ENCODE measurements at regions not wholly inside any gene's neighbourhood (a gene's known extent, or its start where the extent isn't known, plus 50 kb on each side); places are given as distances from the start of the nearest gene placed in this dataset.

- TF ChIP-seq CTCF (IDR thresholded peaks at IDR 0.05; ENCODE audit: insufficient read depth, low read length, poor library complexity, severe bottlenecking) = no peak
- no peak for DNase-seq (ENCODE audit: extremely low read depth, insufficient read length)
- no peak overlapping the region for H3K4me3 ChIP-seq (replicated peaks; ENCODE audit: low read depth, low read length)
- H3K27me3 ChIP-seq (replicated peaks; ENCODE audit: control insufficient read depth, insufficient read depth, low read length) = no peaks in the 10 kb centered on the region
- H3K36me3 ChIP-seq (ENCODE audit: control insufficient read depth, insufficient read depth, low read length) = no peaks in the 10 kb centered on the region
Measured at GRCh38 chr13:107743100-107743499, 472.2 kb downstream of the LIG4 start.

- no peak for TF ChIP-seq CTCF (IDR thresholded peaks at IDR 0.05; ENCODE audit: insufficient read depth, low read length, poor library complexity, severe bottlenecking)
- H3K27me3 ChIP-seq (replicated peaks; ENCODE audit: control insufficient read depth, insufficient read depth, low read length) = no peaks in the 10 kb centered on the region
- DNase-seq (ENCODE audit: extremely low read depth, insufficient read length) = no peak
- no peaks in the 10 kb centered on the region for H3K36me3 ChIP-seq (ENCODE audit: control insufficient read depth, insufficient read depth, low read length)
- no peak overlapping the region for H3K4me3 ChIP-seq (replicated peaks; ENCODE audit: low read depth, low read length)
Measured at GRCh38 chr13:107742544-107742943, 472.8 kb downstream of the LIG4 start.

GRCh38 chr13:107738004-107738403 lies 477.3 kb downstream of the LIG4 start:
- no peak for DNase-seq (ENCODE audit: extremely low read depth, insufficient read length)
- TF ChIP-seq CTCF (IDR thresholded peaks at IDR 0.05; ENCODE audit: insufficient read depth, low read length, poor library complexity, severe bottlenecking) = no peak

GRCh38 chr13:107736731-107737130 lies 478.6 kb downstream of the LIG4 start:
- no peak overlapping the region for H3K4me3 ChIP-seq (replicated peaks; ENCODE audit: low read depth, low read length)
- no peak for TF ChIP-seq CTCF (IDR thresholded peaks at IDR 0.05; ENCODE audit: insufficient read depth, low read length, poor library complexity, severe bottlenecking)
- H3K36me3 ChIP-seq (ENCODE audit: control insufficient read depth, insufficient read depth, low read length) = no peaks in the 10 kb centered on the region
- DNase-seq (ENCODE audit: extremely low read depth, insufficient read length) = no peak
- H3K27me3 ChIP-seq (replicated peaks; ENCODE audit: control insufficient read depth, insufficient read depth, low read length) = no peaks in the 10 kb centered on the region

More at GRCh38 chr13:107738004-107738403, 477.3 kb downstream of the LIG4 start:
- no peak overlapping the region for H3K4me3 ChIP-seq (replicated peaks; ENCODE audit: low read depth, low read length)
- no peaks in the 10 kb centered on the region for H3K27me3 ChIP-seq (replicated peaks; ENCODE audit: control insufficient read depth, insufficient read depth, low read length)
- no peaks in the 10 kb centered on the region for H3K36me3 ChIP-seq (ENCODE audit: control insufficient read depth, insufficient read depth, low read length)

- no peak for DNase-seq (ENCODE audit: extremely low read depth, insufficient read length)
- H3K36me3 ChIP-seq (ENCODE audit: control insufficient read depth, insufficient read depth, low read length) = no peaks in the 10 kb centered on the region
Measured at GRCh38 chr13:107736170-107736569, 479.2 kb downstream of the LIG4 start.

More at GRCh38 chr13:107736170-107736569, 479.2 kb downstream of the LIG4 start:
- Histone ChIP-seq H3K4me3 (replicated peaks; ENCODE audit: low read depth, low read length) (no peak overlapping the region), H3K27me3 (replicated peaks; ENCODE audit: control insufficient read depth, insufficient read depth, low read length) (no peaks in the 10 kb centered on the region)
- TF ChIP-seq CTCF (IDR thresholded peaks at IDR 0.05; ENCODE audit: insufficient read depth, low read length, poor library complexity, severe bottlenecking) = no peak
